ENCODE measurements at regions not wholly inside any gene's neighbourhood (a gene's known extent, or its start where the extent isn't known, plus 50 kb on each side); places are given as distances from the start of the nearest gene placed in this dataset.

DNA sequence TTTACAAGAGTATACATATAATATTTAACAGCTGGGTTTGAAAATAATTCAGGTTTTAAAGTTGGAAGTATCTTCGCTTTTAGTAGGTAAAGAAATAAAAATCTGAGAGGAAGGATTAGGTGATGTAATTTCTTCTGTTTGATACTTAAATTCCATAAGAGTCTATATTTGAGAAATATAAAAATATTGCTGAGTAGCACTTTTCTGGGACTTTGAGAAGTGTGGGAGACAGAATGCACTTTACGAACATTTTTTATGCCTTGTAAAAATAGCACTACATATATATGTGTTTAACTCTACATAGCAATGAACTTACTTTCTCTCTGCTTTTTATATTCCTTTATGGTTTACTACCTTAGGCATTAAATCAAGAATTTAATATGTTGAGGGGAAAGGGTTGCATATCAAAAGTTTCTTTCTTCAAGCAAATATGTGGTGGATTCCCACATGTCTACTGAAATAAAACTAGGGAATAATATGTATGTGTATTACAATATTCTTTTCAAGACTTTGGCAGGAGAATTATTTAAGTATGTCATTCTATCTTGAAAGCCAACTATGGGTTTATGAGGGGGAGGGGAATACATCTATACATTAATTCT is 266.7 kb upstream of the ADAMTS5 start:
- no peak for DNase-seq

DNA sequence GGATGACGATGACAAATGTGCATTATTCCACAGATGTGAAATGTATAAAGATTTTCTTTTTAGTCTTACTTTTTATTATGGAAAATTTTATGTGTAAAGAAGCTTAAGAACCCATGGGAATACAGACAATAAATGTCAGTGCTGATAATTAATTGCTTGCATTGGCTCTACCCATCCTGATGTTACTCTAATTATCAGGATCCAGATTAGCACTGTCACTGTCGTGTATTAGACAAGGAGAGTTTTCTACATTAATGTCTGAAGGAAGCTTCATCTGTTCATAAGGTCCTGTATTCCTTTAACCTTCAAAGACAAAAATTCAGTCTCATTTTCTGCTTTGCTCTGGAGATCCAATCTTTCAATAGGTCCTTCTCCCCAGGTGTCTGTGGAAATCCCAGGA is 259.1 kb upstream of the ADAMTS5 start:
- DNase-seq = no peak

GRCh38 chr21:27225151-27225550 is 258.3 kb upstream of the ADAMTS5 start:
- DNase-seq = no peak

DNA sequence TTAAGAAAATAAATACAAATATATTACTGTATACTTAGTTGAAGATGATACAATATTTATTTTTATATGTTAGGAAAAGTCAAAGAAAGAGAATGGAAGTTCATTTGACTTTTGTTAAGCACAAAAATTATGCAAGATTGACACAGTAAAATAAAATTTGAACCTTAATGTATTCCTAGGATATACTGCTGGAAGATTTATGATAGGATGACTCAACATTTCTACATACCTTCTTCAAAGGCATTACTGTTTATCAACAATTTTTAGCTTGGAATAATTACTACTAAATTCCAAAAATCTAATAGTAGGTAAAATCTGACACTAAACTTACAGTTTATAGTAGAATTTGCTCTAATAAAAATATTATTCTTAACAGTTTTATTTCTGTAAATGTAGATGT is 257.3 kb upstream of the ADAMTS5 start:
- DNase-seq = no peak

GRCh38 chr21:27221077-27221476 is 254.2 kb upstream of the ADAMTS5 start:
- no peak for DNase-seq

GRCh38 chr21:27220416-27220815 is 253.5 kb upstream of the ADAMTS5 start:
- DNase-seq = no peak

- DNase-seq = no peak
Observed at GRCh38 chr21:27219068-27219467, 252.2 kb upstream of the ADAMTS5 start.

GRCh38 chr21:27213303-27213702 is 246.4 kb upstream of the ADAMTS5 start:
- DNase-seq = no peak

GRCh38 chr21:27212441-27212840 is 245.6 kb upstream of the ADAMTS5 start:
- DNase-seq = no peak

DNA sequence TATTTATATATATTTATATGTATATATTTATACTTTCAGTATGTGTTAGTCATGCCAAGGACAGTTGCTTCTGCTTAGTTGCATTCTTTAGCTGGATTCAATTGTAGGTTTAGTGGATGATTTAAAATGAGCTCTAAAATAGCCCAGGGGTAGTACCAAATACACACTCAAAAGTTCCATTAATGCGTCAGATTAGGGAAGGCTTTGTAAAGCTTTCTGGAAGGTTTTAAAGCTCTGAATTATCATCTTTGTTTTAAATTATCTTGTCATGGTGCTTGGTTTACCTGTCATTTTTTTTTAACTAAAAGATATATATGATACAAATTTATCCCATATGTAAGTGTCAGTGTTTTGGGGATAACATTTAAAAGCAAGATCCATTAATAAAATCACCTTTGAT is 242.7 kb upstream of the ADAMTS5 start:
- no peak for DNase-seq

DNA sequence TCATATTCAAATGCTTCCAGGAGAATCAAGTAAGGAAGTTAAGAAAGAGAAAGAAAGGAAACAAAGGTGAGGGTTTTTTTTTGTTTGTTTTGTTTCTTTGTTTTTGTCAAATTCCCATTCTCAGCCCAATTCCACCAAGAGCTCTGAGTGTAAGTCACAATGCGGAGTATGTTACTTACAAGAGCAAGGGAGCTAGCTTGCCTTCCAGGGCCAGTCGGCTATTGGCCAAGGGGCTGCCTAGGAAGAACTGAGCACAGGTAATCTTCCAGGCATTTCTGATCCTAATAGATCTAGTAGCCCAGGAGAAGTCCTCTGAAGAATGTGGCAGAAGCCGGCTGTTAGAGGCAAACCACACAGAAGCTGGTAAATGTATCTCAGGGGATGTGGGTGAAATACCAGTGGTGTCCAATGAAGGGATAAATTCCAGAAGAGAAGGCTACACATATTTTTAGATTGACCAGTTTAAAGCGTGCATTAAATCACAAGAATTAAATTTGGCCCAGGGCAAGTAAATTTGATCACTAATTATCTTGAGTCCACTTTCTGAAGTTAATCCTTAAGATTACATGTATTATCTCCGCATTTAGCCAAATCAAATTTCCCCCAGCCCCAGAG is 239.6 kb upstream of the ADAMTS5 start:
- no peak for DNase-seq

DNA sequence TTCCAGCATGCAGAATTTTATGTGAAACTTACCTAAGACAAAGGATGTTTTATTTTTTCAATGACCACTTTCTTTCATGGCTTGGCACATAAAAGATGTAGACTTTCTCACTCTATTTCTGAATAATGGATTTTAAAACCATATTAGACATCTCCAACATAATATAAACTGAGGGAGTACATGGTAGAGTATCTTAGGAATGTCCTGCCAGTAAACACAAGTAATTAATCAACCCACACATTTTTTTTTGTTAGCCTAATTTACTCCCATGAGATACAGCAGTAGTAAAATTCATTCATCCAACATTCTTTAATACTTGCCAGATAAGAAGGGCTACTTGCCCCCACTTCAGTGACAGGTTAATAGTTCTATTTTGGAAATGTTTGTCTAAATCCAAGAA is 235.4 kb upstream of the ADAMTS5 start:
- DNase-seq = no peak

DNA sequence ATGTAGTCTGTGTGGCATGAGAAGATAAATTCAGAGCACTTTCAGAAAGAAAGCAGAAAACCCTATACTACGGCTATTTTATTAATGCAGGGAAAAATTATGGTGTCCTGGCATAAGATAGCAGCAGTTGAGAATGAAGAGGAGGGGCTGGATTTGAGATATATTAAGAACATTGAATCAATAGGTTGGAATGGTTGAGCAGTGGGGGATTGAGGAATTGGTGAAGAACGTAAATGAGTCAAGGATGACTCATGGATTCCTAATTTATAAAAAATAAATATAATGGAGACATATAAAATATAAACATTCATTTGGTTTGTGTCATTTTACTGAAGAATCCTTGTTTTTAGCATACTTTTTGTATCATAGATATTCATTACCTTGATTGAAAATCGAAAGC is 234.3 kb upstream of the ADAMTS5 start:
- DNase-seq = no peak

- no peak for DNase-seq
Observed at GRCh38 chr21:27196651-27197050, 229.8 kb upstream of the ADAMTS5 start.

- no peak for DNase-seq
Observed at GRCh38 chr21:27192281-27192949, 225.5 kb upstream of the ADAMTS5 start.

- DNase-seq = no peak
Observed at GRCh38 chr21:27190601-27191000, 223.7 kb upstream of the ADAMTS5 start.

DNA sequence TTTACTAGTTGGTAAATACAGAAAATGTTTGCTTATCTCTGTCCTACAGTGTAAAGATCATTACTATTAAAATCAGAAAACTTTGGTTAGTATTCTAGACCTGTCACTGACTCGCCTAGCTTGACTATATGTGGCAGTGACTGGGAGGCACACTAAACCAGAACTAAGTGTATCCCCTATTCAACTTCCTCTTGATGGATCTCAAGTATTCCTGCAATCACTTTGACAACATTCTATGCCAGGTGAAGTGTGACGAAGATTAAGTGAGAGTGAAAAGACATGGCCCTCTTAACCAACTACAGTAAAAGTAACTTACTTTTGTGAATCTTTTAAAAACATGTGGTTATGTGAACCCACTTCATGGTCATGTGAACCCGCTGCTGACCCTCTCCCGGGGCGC is 223.0 kb upstream of the ADAMTS5 start:
- DNase-seq = no peak

DNA sequence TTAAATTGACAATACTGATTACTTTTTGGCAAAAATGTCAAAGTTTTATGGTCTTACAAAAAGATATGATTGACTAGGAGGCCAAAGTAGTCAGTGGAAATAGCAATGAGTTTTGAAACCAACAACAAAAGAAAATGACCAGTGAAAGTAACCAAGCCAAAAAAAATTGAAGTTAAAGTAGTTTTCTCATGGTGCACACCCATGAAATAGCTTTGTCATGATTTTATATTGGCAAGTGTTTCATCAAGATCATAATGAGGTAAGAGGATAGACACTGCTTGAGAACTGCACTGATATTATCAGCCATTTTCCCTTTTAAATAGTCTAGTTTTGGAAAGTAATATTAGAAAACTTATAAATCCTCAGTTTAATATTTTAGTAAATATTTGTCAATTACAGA is 206.2 kb upstream of the ADAMTS5 start:
- DNase-seq = no peak

DNA sequence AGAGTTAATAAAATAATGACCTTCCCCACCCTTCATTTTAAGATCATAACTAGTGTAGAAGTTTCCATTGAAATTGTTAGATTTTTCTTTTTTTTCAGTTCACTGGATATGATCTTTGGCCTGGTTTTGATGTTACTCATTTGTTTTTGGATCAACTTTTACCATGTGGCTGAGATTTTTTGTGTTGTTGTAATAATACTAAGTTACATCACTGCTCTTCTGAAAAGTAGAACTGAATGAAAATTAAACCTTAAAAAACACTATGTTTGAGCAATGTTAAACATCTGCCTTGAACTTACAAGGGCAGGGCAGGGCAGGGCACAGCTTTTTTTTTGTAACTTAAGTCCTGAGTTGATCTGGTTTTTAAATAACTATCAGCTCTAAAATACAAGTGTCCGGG is 204.8 kb upstream of the ADAMTS5 start:
- no peak for DNase-seq

GRCh38 chr21:27168084-27168483 is 201.2 kb upstream of the ADAMTS5 start:
- no peak for DNase-seq

- no peak for DNase-seq
Observed at GRCh38 chr21:27164208-27165177, 197.6 kb upstream of the ADAMTS5 start.

DNA sequence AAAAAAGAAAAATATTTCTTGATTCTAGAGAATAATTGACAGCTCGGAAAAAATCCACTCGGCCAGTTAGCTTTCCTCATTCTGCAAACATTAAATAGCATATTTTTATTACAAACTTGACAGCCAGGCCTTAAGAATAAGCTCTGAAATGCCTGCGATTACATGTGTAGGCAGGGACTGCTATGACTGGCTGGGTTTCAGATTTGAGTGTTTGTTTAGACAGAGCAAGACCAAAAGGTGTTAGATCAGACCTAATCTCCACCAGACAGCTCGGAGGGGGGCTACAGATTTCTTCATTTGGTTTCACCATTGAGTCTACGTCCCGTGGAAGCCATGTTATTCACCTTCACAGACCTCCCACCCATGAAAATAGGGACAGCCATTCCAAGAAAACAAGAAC is 192.1 kb upstream of the ADAMTS5 start:
- no peak for DNase-seq
